A673 (cell line): ENCODE measurements at regions not wholly inside any gene's neighbourhood (a gene's known extent, or its start where the extent isn't known, plus 50 kb on each side); places are given as distances from the start of the nearest gene placed in this dataset.

Experiments
- EZH2 ChIP-seq: fragments of 200-600 bp; sonication (generic); IDR thresholded peaks from 2 replicates; pipeline ENCODE4 v1.6.1; 2017; ENCODE audit warnings: borderline replicate concordance, low read depth, mild to moderate bottlenecking, mixed read lengths, antibody characterized with exemption, low read length; ENCODE audit not compliant: poor library complexity, severe bottlenecking
- TF ChIP-seq, protein P1 (sequence below): fragments of 300-800, 200-600 bp; sonication (generic); conservative IDR thresholded peaks from 2 replicates; pipeline ENCODE4 v1.5.1; 2017; ENCODE audit warnings: low read depth, mild to moderate bottlenecking, antibody characterized with exemption, low read length, moderate library complexity, mixed read lengths

- TF ChIP-seq, protein P1, sequence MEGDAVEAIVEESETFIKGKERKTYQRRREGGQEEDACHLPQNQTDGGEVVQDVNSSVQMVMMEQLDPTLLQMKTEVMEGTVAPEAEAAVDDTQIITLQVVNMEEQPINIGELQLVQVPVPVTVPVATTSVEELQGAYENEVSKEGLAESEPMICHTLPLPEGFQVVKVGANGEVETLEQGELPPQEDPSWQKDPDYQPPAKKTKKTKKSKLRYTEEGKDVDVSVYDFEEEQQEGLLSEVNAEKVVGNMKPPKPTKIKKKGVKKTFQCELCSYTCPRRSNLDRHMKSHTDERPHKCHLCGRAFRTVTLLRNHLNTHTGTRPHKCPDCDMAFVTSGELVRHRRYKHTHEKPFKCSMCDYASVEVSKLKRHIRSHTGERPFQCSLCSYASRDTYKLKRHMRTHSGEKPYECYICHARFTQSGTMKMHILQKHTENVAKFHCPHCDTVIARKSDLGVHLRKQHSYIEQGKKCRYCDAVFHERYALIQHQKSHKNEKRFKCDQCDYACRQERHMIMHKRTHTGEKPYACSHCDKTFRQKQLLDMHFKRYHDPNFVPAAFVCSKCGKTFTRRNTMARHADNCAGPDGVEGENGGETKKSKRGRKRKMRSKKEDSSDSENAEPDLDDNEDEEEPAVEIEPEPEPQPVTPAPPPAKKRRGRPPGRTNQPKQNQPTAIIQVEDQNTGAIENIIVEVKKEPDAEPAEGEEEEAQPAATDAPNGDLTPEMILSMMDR = no peak
- TF ChIP-seq EZH2 = no peak
Observed at GRCh38 chr6:44003345-44004061, 123.7 kb downstream of the MRPL14 start.
